T-helper 1 cell treated with Interleukin-12 subunit alpha and Interleukin-12 subunit beta and Interleukin-4 antibody, amounts not matched to agents 30 μg/mL and 1 μg/mL, for 36 hours (primary cell): ENCODE measurements at regions not wholly inside any gene's neighbourhood (a gene's known extent, or its start where the extent isn't known, plus 50 kb on each side); places are given as distances from the start of the nearest gene placed in this dataset.

Experiments
- H3K27ac Mint-ChIP-seq: one replicate; pipeline ENCODE4 v1.8.0; 2021; ENCODE audit warnings: mild to moderate bottlenecking, mixed read lengths
- H3K27me3 Mint-ChIP-seq: one replicate; pipeline ENCODE4 v1.8.0; 2021; ENCODE audit warnings: low read depth, mixed read lengths
- H3K36me3 Mint-ChIP-seq: one replicate; pipeline ENCODE4 v1.8.0; 2021; ENCODE audit warnings: low read depth, mixed read lengths
- H3K4me1 Mint-ChIP-seq: one replicate; pipeline ENCODE4 v1.8.0; 2021; ENCODE audit warnings: low read depth, mixed read lengths
- H3K4me3 Mint-ChIP-seq: one replicate; pipeline ENCODE4 v1.8.0; 2021; ENCODE audit warnings: mild to moderate bottlenecking, moderate library complexity, mixed read lengths
- H3K9me3 Mint-ChIP-seq: one replicate; pipeline ENCODE4 v1.8.0; 2021; ENCODE audit warnings: mixed read lengths

DNA sequence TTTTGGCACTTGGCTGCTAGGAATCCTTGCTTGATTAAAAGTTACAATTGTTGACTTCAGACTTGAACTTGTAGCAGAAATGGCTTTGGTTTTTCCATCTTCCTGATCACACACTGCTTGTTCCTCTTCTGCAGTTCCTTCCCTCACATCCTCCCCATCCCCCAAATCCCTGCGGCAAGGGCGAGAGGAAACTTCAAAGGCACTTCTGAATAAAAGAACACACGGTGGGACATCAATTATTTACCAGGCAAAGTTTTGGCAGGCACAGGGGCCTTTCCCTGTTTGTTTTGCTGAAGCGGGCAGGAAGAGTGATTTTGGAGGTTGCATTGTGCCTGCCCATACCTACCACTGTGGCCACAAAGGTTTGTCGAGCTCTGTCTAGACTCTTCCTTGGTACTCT lies 260.9 kb downstream of the KIF4B start:
- no peaks in the 10 kb centered on the region for H3K27me3 Mint-ChIP-seq
- H3K27ac Mint-ChIP-seq: no peak overlapping the region
- no peaks in the 10 kb centered on the region for H3K9me3 Mint-ChIP-seq
- H3K4me1 Mint-ChIP-seq: no peaks in the 10 kb centered on the region
- no peak overlapping the region for H3K4me3 Mint-ChIP-seq
- no peaks in the 10 kb centered on the region for H3K36me3 Mint-ChIP-seq

DNA sequence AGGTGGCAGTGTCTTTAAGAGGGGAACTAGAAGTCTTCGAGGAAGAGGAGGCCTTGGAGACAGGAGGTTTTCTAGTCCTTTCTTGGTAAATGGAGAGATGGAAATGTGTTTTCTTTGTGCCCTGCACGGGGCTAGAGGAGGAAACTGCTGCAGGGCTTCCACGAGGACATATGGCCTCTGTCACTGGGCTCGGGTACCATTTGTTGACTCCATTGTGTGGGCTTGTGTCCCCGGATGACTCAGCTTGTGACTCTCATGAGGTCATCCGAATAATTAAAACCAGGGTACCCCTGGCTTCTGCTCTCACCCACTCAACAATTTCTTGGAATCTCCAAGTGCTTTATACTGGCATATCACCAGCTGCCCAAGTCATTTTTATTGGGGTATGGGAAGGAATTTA lies 261.7 kb downstream of the KIF4B start:
- no peaks in the 10 kb centered on the region for H3K4me1 Mint-ChIP-seq
- H3K36me3 Mint-ChIP-seq: no peaks in the 10 kb centered on the region
- H3K27ac Mint-ChIP-seq: no peak overlapping the region
- no peaks in the 10 kb centered on the region for H3K9me3 Mint-ChIP-seq
- no peak overlapping the region for H3K4me3 Mint-ChIP-seq
- no peaks in the 10 kb centered on the region for H3K27me3 Mint-ChIP-seq

DNA sequence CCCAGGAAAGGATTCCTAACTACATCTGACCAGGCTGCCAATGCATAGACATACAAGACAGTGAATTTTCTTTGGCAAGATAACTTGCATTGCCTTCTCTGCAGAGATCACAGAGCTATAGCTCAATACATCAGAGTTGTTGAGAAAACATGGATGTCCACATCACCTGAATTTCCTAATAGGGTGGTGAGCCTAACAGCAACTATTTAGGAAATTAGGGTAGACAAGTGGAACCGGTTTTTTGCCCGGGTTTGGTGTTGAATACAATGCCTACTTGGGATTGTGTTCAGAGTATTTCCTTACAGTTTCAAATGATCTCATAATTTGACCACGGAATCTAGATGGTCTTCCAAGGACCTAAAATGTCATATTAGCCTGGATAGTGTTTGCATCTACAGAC lies 262.7 kb downstream of the KIF4B start:
- no peaks in the 10 kb centered on the region for H3K36me3 Mint-ChIP-seq
- H3K9me3 Mint-ChIP-seq: no peaks in the 10 kb centered on the region
- no peaks in the 10 kb centered on the region for H3K4me1 Mint-ChIP-seq
- peaks cover 3% of the 10 kb centered on the region for H3K27me3 Mint-ChIP-seq
- H3K4me3 Mint-ChIP-seq: no peak overlapping the region
- no peak overlapping the region for H3K27ac Mint-ChIP-seq

DNA sequence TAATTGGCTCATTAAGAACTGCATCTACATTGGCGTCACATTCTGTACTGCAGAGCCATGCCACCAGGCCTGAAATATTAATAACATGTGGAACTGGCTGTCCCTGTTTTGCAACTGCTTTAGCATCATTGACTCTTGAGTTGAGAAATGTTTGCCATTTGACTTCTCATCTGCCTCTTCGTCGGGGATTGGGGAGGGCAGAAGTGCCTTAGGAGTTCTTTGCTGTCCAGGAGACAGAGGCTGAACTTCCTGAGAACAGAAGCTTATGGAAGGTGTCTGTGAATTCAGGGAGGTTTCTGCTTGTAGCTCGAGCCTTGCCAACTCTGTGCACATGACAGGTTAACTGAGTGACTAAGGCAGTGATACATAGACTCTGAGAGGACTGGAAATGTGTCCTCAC lies 265.0 kb downstream of the KIF4B start:
- Mint-ChIP-seq H3K4me1 (no peaks in the 10 kb centered on the region), H3K4me3 (no peak overlapping the region), H3K27me3 (peaks cover 11% of the 10 kb centered on the region), H3K27ac (no peak overlapping the region), H3K36me3 (no peaks in the 10 kb centered on the region), H3K9me3 (no peaks in the 10 kb centered on the region)

DNA sequence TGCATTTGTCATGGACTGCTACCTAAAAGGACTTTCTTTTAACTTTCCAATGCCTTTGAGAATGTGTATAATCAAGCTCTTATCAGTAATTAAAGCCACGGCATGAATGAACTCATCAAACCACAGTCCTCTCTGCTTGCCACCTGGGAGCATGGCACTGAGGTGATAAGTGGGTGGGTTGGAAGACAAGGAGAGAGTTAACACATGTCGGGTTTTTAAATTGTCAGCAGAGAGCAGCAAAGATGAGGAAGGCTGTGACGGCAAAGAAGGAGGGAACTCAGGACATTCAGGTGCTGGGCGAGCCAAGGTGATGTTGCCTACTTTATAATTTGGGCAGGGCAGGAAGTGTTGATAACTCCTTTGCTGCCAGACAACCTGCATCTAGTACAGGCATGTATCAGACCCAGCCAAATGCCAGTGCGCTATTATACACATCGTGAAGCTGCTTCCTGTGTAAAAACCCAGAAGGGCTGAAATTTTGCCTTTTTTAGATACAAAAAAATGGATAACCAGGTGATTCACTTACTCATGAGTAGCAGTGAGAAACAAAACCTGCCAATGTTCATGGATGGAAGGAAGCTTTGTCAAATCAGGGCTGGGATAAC lies 269.1 kb downstream of the KIF4B start:
- Mint-ChIP-seq H3K9me3 (no peaks in the 10 kb centered on the region), H3K27me3 (peaks cover 14% of the 10 kb centered on the region), H3K4me1 (no peaks in the 10 kb centered on the region), H3K27ac (no peak overlapping the region), H3K36me3 (no peaks in the 10 kb centered on the region), H3K4me3 (no peak overlapping the region)

DNA sequence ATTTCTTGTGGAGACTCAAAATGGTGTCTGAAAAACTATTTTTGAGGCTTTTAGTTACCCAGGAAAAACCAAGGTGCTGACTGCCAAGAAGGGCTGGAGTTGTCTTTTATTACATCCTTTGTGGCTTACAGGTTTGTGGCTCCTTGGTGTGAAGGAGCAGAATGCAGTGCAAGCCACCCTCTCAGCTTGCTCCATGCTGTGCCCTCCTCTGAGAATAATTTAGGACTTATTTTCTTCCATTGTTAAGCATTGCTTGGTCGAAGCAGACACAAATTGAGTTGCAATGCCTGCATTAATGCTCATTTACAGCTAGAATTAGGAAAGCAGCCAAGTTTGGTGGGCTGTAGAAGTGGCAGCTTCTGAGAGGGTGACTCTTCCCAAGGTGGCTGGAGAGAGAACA lies 272.2 kb downstream of the KIF4B start:
- Mint-ChIP-seq H3K36me3 (no peaks in the 10 kb centered on the region), H3K4me3 (no peak overlapping the region), H3K9me3 (no peaks in the 10 kb centered on the region), H3K27me3 (peaks cover 14% of the 10 kb centered on the region), H3K27ac (no peak overlapping the region), H3K4me1 (no peaks in the 10 kb centered on the region)

DNA sequence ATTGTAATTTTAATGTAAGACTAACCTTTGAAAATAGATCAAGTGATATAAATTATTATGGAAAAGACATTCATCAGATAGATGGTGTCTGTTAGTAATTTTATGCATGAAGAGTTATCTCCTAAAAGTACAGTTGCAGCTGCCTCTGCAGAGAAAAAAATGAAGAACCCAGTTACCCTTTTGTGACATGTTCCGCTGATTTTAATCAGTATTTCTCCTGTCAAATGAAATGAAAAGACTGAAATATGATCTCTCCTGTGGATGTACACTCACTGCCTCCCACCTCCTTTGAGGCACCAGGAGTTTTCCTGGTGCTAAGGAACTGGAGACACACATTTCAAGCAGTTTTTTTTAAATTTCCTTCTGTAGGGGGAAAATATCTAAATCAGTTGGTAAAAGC lies 277.4 kb downstream of the KIF4B start:
- H3K36me3 Mint-ChIP-seq: no peaks in the 10 kb centered on the region
- H3K27me3 Mint-ChIP-seq: no peaks in the 10 kb centered on the region
- no peaks in the 10 kb centered on the region for H3K9me3 Mint-ChIP-seq
- H3K4me1 Mint-ChIP-seq: no peaks in the 10 kb centered on the region
- H3K4me3 Mint-ChIP-seq: no peak overlapping the region
- no peak overlapping the region for H3K27ac Mint-ChIP-seq

DNA sequence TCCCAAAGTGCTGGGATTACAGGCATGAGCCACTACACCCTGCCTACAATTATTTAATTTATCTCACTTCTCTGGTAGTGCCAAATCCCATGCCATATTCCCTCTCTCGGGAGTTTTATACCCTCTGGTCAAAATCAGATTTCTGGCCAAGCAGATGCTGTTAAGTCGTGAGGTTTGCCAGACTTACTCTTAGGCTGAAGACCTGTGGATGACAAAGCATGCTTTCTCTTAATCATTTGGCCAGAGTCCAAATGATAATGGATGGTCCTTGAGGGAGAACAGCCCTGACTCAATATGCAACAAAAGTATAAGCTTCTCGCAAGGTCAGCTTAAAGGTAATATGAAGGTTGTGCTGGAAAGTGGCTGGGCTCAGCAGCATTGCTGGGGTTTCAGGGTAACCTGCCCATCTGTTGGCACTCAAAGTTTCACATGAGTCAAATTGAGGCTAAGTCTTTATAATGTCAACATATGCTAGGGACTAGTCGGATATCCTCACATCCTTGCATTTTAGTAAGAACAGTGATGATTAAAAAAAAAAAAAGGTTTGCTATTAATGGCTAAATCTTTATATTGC lies 280.1 kb downstream of the KIF4B start:
- Mint-ChIP-seq H3K4me3 (no peak overlapping the region), H3K27ac (no peak overlapping the region), H3K27me3 (no peaks in the 10 kb centered on the region), H3K4me1 (no peaks in the 10 kb centered on the region), H3K9me3 (no peaks in the 10 kb centered on the region), H3K36me3 (no peaks in the 10 kb centered on the region)

DNA sequence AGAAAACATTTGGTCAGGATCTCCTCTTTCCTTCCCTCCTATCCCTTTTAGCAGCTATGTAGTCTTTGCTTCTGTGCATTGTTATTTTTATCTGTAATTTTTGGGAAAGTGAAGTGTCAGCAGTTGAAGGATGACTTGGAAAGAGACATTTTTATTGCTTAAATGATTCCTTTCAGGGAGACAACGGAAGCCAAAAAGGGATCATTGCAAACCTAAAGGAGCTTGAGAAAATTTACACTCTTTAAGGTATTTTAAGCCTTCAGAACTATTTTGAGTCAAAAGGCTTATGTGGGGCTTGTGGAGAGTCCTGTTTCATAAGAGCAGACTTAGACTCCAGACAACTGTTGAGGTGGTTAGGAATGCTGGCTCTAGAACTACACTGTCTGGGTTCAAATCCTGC lies 281.6 kb downstream of the KIF4B start:
- Mint-ChIP-seq H3K9me3 (no peaks in the 10 kb centered on the region), H3K27ac (no peak overlapping the region), H3K4me1 (no peaks in the 10 kb centered on the region)

DNA sequence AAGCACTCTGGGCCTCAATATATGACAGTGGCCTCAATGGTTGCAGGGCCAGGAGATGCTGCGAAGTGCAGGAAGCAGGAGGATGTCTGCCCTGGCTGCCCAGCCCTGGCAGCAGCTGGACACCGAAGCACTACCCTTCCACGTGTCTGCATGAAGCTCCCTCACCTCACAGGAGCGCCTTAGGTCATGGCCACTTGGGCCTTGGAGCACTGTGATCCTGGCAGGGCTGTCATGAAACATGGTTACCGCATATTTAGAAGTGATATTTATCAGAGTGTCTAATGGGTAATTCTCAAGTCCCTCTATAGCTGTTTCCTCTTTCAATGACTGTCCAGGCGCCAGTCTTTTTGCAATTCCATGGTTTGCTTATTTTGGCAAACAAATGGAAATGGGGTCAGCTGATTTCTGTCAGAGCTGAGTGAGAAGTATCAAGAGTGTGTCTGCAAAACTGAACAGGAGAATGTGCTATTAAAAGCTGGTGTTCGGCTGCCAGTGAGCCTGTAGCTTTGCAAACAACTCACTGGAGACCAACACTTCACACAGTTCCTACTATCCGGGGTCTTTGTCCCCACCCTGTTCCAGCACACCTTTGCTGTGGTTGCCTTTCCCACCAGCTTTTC lies 285.9 kb downstream of the KIF4B start:
- Mint-ChIP-seq H3K36me3 (no peaks in the 10 kb centered on the region), H3K27me3 (no peaks in the 10 kb centered on the region), H3K9me3 (no peaks in the 10 kb centered on the region), H3K4me3 (no peak overlapping the region), H3K27ac (no peak overlapping the region), H3K4me1 (no peaks in the 10 kb centered on the region)

More for the DNA sequence above, 281.6 kb downstream of the KIF4B start:
- H3K4me3 Mint-ChIP-seq: no peak overlapping the region
- no peaks in the 10 kb centered on the region for H3K36me3 Mint-ChIP-seq
- H3K27me3 Mint-ChIP-seq: no peaks in the 10 kb centered on the region

DNA sequence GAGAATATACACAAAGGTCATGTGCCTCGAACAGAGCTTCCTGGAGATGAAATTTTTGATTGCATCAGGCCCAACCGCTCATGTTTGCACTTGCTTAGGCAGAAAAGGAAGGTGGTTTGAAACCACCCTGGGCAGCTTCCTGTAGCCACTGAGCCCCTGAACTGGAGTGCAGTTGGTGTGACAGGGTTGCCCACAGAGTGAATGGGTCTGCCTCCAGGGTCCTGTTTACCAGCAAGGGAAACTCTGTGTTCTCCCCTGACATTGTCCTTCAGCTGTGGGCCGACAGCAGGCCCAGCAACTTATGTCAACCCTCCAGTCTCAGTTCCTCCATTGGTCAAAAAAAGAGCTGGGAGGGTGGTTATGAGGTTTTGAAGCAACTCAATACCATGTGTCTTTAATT lies 289.6 kb downstream of the KIF4B start:
- Mint-ChIP-seq H3K27ac (no peak overlapping the region), H3K4me3 (no peak overlapping the region), H3K27me3 (no peaks in the 10 kb centered on the region), H3K9me3 (no peaks in the 10 kb centered on the region), H3K36me3 (no peaks in the 10 kb centered on the region), H3K4me1 (no peaks in the 10 kb centered on the region)

DNA sequence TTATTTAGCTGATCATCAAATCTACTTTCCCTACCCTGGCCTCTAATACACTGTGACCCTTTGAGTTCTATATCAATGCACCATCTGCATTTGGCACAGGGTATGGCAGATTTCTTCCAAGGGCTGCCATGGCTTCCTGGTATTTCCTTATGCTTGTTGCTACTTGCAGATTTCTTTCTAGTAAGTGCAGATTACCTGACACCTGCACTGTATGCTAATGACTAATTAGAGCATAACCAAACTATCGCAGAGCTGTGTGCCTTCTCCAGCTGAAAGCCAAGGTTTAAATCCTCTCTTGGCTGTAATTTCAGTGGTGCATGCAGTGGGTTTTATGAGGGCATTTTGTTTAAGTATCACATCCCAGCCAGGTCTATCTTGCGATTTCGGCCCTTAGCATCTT lies 293.7 kb downstream of the KIF4B start:
- Mint-ChIP-seq H3K4me3 (no peak overlapping the region), H3K9me3 (no peaks in the 10 kb centered on the region), H3K4me1 (no peaks in the 10 kb centered on the region), H3K36me3 (no peaks in the 10 kb centered on the region), H3K27ac (no peak overlapping the region), H3K27me3 (no peaks in the 10 kb centered on the region)

DNA sequence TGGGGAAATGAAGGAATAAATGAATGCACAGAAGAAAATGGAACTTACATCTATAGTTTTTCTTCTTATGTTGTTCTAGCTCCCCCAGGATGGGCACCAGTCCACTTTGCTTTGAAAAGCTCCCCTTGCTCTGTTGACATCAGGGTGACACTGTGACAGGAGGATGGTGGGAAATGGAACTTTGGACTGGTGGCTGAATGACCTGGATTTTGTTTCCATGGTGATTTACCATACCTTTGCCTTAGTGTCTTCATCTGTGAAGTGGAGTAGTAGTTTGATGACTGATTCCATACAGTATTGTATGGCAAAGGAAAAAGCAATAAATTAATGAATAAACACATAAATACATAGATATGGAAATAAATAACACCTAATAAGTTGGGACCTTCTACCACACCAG lies 294.7 kb downstream of the KIF4B start:
- no peaks in the 10 kb centered on the region for H3K4me1 Mint-ChIP-seq
- H3K9me3 Mint-ChIP-seq: no peaks in the 10 kb centered on the region
- H3K36me3 Mint-ChIP-seq: no peaks in the 10 kb centered on the region
- no peak overlapping the region for H3K27ac Mint-ChIP-seq
- no peaks in the 10 kb centered on the region for H3K27me3 Mint-ChIP-seq
- H3K4me3 Mint-ChIP-seq: no peak overlapping the region

DNA sequence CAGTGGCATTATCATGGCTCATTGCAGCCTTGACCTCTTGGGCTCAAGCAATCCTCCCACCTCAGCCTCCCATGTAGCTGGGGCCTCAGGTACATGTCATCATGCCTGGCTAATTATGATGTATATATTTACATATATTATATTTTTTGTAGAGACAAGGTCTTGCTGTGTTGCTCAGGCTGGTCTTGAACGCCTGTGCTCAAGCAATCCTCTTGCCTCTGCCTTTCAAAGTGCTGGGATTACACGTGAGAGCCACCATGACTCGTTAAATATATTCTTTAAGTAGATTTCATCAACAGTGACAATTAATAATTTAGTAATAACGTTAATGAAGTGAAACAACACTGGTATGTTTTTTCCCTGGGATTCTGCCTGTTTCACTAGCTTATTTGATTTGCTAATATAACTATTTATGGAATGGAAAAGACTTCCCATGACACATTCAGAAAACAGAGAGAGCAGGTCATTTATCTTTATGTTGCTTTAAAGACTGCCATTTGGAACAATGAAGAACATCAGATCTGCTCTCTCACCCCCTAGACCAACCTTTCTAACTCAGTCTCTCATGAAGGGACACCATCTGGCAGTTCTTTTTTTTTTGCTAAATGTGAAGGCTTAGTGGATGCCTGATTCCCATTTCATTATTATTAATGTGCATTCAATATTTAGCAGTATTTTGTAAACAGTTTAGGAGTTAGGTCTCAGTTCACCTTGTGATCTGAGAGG lies 295.6 kb downstream of the KIF4B start:
- H3K4me1 Mint-ChIP-seq: no peaks in the 10 kb centered on the region
- H3K27ac Mint-ChIP-seq: no peak overlapping the region
- no peak overlapping the region for H3K4me3 Mint-ChIP-seq
- no peaks in the 10 kb centered on the region for H3K27me3 Mint-ChIP-seq
- no peaks in the 10 kb centered on the region for H3K36me3 Mint-ChIP-seq
- no peaks in the 10 kb centered on the region for H3K9me3 Mint-ChIP-seq

DNA sequence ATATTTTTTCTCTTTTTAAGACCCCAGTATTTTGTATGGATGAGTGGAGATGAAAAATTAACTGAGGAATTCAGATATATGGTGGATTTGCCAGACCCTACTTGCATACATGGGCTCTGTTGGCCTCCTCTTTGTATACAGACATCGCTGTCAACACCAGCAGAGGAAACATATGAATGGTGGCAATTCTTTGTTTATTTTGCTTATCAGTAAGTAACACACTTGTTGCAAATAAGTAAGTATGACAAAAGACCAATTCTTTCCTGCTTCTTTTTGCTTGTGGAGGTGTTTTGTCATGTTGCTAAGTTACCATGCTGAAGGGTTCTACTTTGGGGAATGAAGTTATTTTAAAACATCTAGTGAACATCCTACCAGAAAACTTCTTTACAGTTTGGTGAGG lies 298.2 kb downstream of the KIF4B start:
- Mint-ChIP-seq H3K36me3 (no peaks in the 10 kb centered on the region), H3K9me3 (no peaks in the 10 kb centered on the region), H3K4me3 (no peak overlapping the region), H3K4me1 (no peaks in the 10 kb centered on the region), H3K27ac (no peak overlapping the region), H3K27me3 (no peaks in the 10 kb centered on the region)
